ENCODE measurements at regions not wholly inside any gene's neighbourhood (a gene's known extent, or its start where the extent isn't known, plus 50 kb on each side); places are given as distances from the start of the nearest gene placed in this dataset.

- no peak for DNase-seq
Observed at GRCh38 chr7:156147104-156147503, 334.8 kb upstream of the SHH start.

DNA sequence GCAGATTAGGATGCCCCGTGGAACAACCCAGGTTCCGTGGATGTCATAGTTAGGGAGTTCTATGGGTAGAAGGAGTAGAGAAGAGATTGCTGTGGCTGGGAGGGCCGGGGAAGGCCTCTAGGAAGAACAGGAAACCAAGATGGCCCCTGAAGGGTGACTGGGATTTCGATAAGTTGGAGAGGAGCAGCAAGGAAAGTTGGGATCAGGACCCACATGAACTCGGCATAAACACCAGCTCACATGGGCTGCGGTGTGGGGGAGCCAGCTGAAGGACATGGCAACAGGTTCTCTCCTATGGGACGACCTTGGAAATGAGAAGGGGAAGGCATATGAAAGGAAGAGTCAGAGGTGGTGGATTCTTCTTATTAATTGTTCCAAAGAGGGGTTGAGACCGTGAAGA is 333.7 kb upstream of the SHH start:
- DNase-seq, result no peak

DNA sequence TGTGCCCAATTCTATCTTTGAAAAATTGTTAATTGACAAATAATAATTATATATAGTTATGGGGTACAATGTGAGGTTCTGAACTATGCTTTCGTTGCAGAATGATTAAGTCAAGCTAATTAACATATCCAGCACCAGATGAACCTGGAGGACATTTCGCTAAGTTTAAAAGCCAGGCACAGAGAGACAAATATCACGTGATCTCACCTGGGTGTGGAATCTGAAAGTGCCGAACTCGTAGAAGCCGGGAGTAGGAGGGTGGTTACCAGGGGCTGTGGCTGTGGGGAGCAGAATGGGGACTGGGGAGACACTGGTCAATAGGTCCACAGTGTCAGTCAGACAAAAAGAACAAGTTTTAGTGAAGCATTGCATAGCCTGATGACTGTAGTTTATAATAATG is 332.9 kb upstream of the SHH start:
- no peak for DNase-seq

- DNase-seq, result no peak
Observed at GRCh38 chr7:156143683-156144082, 331.4 kb upstream of the SHH start.

GRCh38 chr7:156143158-156143557 is 330.9 kb upstream of the SHH start:
- no peak for DNase-seq

- DNase-seq, result no peak
Observed at GRCh38 chr7:156141941-156142340, 329.7 kb upstream of the SHH start.

- DNase-seq, result no peak
Observed at GRCh38 chr7:156140896-156141295, 328.6 kb upstream of the SHH start.

DNA sequence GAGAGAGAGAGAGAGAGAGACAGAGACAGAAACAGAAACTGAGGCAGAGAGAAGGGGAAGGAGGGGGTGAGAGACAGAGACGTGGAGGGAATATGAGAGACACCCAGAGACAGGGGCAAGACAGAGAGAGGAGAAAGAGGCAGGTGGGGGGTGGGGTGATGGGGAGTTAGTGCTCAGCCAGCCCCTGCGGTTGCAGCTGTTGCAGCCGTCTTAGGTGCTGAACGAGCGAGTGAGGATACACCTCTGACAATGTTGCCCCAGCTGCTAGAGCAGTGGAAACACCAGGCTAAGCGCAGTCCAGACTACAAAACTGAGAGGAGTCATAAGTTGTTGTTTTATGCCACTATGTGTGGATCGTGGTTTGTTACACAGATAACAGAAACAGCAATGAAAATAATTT is 328.2 kb upstream of the SHH start:
- no peak for DNase-seq

- DNase-seq, result no peak
Observed at GRCh38 chr7:156139633-156140032, 327.4 kb upstream of the SHH start.

- no peak for DNase-seq
Observed at GRCh38 chr7:156139112-156139511, 326.8 kb upstream of the SHH start.

DNA sequence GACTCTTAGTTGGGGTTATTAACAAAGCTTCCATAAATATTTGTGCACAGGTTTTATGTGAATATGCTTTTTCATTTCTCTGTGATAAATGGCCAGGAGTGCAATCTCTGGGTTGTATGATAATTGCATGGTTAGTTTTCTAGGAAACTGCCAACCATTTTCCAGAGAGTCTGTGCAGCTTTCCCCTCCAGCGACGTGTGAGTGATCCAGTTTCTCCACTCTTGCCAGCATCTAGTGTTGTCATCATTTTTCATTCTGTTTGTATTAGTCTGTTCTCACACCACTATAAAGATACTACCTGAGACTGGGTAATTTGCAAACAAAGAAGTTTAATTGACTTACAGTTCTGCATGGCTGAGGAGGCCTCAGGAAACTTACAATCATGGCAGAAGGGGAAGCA is 319.6 kb upstream of the SHH start:
- no peak for DNase-seq

DNA sequence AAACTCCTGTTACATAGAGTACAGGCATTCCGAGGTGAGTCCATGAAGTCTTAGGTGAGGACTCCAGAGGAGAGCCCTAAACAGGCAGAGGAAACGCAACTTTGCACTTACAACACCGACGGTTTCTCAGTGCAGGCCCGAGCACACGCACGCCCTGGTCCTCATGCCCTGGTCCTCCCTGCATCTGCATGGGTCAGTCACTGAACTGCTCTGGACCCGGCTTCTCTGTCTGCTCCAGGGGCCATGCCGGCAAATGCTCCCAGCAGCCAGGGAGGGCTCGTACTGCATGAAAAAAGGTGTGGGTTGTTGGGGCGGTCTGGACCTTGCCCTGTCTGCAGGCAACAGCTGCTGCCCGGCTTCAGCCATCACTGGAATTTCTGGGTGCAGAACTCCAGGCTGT is 317.3 kb upstream of the SHH start:
- DNase-seq, result no peak

- no peak for DNase-seq
Observed at GRCh38 chr7:156128496-156128895, 316.2 kb upstream of the SHH start.

- DNase-seq, result no peak
Observed at GRCh38 chr7:156127166-156128134, 315.2 kb upstream of the SHH start.

DNA sequence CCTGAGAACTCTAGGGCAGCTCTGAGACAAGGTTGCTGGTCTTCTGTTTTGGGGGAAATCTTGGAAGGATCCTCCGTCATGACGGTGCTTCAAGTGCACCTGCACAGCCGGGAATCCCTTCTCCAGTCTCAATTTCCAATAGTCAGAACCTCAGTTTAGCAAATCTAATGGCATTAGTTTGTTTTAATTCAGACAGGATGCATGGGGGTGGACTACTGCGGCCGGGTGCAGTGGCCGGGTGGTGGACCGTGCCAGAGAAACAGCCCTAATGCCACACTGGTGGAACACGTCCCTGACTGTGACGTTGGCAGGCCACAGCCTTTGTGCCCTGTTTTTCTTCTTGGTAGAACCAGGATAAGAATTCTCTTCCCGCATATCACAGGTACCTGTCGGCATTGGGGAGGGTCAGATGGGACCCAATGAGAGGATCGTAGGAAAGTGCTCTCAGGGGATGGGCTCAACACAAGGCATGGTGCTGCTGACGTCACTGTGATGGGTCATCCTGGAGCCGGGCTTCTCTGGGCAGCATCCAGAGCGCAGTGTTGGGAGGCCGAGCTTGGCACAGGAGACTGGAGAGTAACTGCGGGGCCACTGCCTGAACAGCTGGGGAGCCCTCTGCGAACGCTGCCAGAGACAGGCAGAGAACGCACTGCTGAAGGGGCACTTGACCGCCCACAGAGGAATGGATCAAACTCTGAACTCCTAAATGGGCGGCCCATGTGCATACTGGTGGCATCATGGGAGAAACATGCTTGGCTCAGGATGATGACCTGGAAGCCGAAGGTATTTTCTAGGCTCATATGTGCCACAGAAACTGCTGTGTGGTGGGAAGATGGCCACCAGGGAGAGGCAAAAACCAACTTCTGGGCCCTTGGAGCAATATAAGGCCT is 313.8 kb upstream of the SHH start:
- DNase-seq, result no peak

DNA sequence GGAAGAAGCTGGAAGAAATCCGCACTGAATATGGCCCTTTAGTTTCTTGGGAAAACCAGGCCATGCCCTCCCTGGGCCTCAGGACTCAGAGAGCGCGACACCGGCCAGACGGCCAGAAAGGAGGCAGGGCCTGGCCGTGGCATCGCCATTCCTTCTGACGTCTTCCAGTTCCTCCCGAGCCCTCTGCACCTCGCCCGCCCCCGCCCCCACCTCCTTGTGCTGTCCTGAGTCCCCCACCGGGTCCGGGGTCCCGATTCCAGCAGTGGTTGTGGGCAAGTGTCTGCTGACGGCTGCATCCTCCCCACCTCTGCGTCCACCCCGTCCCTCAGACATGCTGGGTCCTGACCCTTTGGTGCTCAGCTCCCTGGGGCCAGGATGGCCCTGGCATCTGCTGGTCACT is 312.1 kb upstream of the SHH start:
- DNase-seq, result no peak

DNA sequence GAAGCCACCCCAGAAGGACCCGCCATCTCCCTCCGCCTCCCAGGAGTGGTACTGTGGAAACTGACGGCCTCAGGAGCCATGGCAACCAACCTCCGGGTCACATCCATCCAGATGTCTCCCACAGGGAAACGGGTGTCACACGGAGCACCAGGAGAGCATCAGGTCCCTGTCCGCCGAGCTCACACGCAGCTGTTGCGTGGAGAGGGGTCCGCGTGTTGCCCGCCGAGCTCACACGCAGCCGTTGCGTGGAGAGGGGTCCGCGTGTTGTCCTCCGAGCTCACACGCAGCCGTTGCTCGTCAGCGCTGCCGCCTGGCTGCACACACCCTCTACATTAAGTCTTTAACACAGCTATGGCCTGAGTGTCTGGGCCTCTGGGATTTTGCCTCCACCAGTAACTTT is 311.1 kb upstream of the SHH start:
- DNase-seq, result no peak

GRCh38 chr7:156122752-156123354 is 310.6 kb upstream of the SHH start:
- no peak for DNase-seq

DNA sequence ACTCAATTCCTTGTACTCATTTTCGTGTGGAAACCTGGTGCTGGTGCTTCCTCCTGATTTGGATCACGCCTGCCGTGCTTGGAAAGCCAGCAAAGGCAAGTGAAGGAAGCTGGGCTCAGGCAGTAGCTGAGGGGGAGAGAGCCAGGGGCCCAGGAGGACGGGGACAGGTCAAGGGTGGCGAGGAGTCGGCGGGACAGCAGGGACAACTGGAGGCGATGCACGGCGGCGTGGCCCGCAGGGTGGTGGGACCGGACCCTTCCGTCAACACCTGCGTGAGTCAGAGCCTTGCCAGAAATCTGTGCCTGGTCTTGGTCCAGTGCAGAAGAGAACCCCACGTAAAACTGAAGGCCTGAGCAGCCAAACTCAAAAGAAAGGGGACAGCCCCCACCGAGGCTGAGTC is 309.7 kb upstream of the SHH start:
- no peak for DNase-seq

- DNase-seq, result no peak
Observed at GRCh38 chr7:156121434-156121833, 309.2 kb upstream of the SHH start.

- DNase-seq, result no peak
Observed at GRCh38 chr7:156120552-156120951, 308.3 kb upstream of the SHH start.

DNA sequence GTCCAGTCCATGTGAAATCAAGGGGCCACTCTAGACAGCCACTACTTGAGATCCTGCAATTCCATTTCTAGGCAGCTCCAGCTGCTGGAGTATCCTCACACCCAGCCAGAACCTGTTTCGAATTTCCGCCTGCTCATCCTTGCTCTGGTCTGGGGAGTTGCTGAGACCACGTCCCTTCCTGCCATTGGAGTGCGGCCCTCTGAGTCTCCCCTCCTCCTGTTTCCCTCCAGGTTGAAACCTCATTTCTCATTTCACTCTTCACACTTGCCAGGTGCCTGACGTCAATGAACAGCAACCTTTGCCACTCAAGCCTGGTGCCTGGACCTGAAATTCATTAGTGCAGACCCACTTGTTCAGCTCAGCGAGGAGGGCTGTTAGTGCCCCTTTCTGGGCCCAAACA is 307.5 kb upstream of the SHH start:
- no peak for DNase-seq

- DNase-seq, result no peak
Observed at GRCh38 chr7:156118248-156118645, 306.0 kb upstream of the SHH start.

All from NCI-H1092 (cell line).